Stimulated activated CD8-positive, alpha-beta memory T cell treated with anti-CD3 and anti-CD28 coated beads, Interleukin-7, amount 100 ng/mL, for 1 hour (primary cell): ENCODE measurements at regions not wholly inside any gene's neighbourhood (a gene's known extent, or its start where the extent isn't known, plus 50 kb on each side); places are given as distances from the start of the nearest gene placed in this dataset.

Experiments used
- DNase-seq, 2 donors: peaks; one replicate each; pipeline ENCODE4 v3.0.0-alpha.2; 2020; ENCODE audit warnings: low read depth in 2 of 2

GRCh38 chr10:21095494-21096055 lies 198.5 kb upstream of the NEBL start:
- DNase-seq, result no peak

GRCh38 chr10:21095073-21095472 lies 198.0 kb upstream of the NEBL start:
- no peak for DNase-seq

GRCh38 chr10:21092683-21093524 lies 195.8 kb upstream of the NEBL start:
- no peak for DNase-seq

- no peak for DNase-seq
These were observed 193.5 kb upstream of the NEBL start for GRCh38 chr10:21090609-21091082.

GRCh38 chr10:21087476-21087875 lies 190.4 kb upstream of the NEBL start:
- no peak for DNase-seq

- no peak for DNase-seq
These were observed 187.6 kb upstream of the NEBL start for GRCh38 chr10:21084700-21085099.

- DNase-seq, result no peak
These were observed 186.8 kb upstream of the NEBL start for GRCh38 chr10:21083861-21084260.

GRCh38 chr10:21082206-21082605 lies 185.1 kb upstream of the NEBL start:
- no peak for DNase-seq

- DNase-seq, result no peak
These were observed 183.2 kb upstream of the NEBL start for GRCh38 chr10:21080261-21080660.

- no peak for DNase-seq
These were observed 182.2 kb upstream of the NEBL start for GRCh38 chr10:21079330-21079658.

GRCh38 chr10:21078410-21079329 lies 181.6 kb upstream of the NEBL start:
- DNase-seq, result no peak

- no peak for DNase-seq
These were observed 180.6 kb upstream of the NEBL start for GRCh38 chr10:21077681-21078080.

- no peak for DNase-seq
These were observed 179.3 kb upstream of the NEBL start for GRCh38 chr10:21076381-21076780.

GRCh38 chr10:21075880-21076279 lies 178.8 kb upstream of the NEBL start:
- no peak for DNase-seq

GRCh38 chr10:21071001-21071673 lies 174.0 kb upstream of the NEBL start:
- no peak for DNase-seq

GRCh38 chr10:21069929-21070700 lies 173.0 kb upstream of the NEBL start:
- DNase-seq, result no peak

GRCh38 chr10:21069278-21069677 lies 172.2 kb upstream of the NEBL start:
- no peak for DNase-seq

GRCh38 chr10:21068026-21068656 lies 171.0 kb upstream of the NEBL start:
- no peak for DNase-seq

- DNase-seq, result no peak
These were observed 168.6 kb upstream of the NEBL start for GRCh38 chr10:21065621-21066248.

- no peak for DNase-seq
These were observed 164.9 kb upstream of the NEBL start for GRCh38 chr10:21061982-21062381.
